Ovary (tissue), 7 donors: ENCODE measurements at regions not wholly inside any gene's neighbourhood (a gene's known extent, or its start where the extent isn't known, plus 50 kb on each side); places are given as distances from the start of the nearest gene placed in this dataset.

Experiments
- DNase-seq, 5 donors: peaks; one replicate each; pipeline ENCODE4 v3.0.0-alpha.2; 2019 to 2020
- H3K27ac ChIP-seq, 2 donors: fragments of 200-600 bp; one replicate each; pipeline versions ENCODE4 v1.5.1 to v1.8.0; 2019 to 2022
- H3K27me3 ChIP-seq: fragments of 200-600 bp; one replicate; pipeline ENCODE4 v1.8.0; 2022
- H3K36me3 ChIP-seq: fragments of 200-600 bp; sonication (generic); one replicate; pipeline ENCODE4 v1.5.1; 2019
- H3K4me1 ChIP-seq: one replicate; pipeline ENCODE4 v1.8.1; 2013; ENCODE audit warnings: mild to moderate bottlenecking, moderate library complexity; ENCODE audit not compliant: insufficient read depth
- H3K4me3 ChIP-seq: fragments of 200-600 bp; sonication (generic); one replicate; pipeline ENCODE4 v1.5.1; 2017
- H3K9me3 ChIP-seq, 2 donors: fragments of 200-600 bp in 1 of 2; sonication (generic) in 1 of 2; one replicate each; pipeline versions ENCODE4 v1.5.1 to v1.8.1; 2013 to 2019; ENCODE audit warnings: mild to moderate bottlenecking in 1 of 2, moderate library complexity in 1 of 2
- CTCF ChIP-seq, 3 donors: fragments of 450-650 bp in 2 of 3; fragments of 200-600 bp in 1 of 3; IDR thresholded peaks; one replicate each; pipeline versions ENCODE4 v1.5.1 to v1.8.0; 2016 to 2022; ENCODE audit warnings: antibody characterized with exemption in 3 of 3, mild to moderate bottlenecking in 1 of 3
- EP300 ChIP-seq: sonication (generic); formaldehyde crosslinking; IDR thresholded peaks from one replicate; pipeline ENCODE4 v1.6.1; 2017; ENCODE audit warnings: antibody characterized with exemption
- POLR2A ChIP-seq: fragments of 450-650 bp; IDR thresholded peaks from one replicate; pipeline ENCODE4 v1.6.1; 2017; ENCODE audit warnings: antibody characterized with exemption, mild to moderate bottlenecking, moderate library complexity
- WGBS, 3 donors: extraction: QIAGEN DNeasy Blood & Tissue Kit in 1 of 3; methylation state at CpG; one replicate each; pipeline versions ENCODE4 v1.1.5 to v1.1.7; 2013 to 2017; 5-methylcytosine and 5-hydroxymethylcytosine counted together
- intact Hi-C, 4 donors: fragments of 100-400 bp; cut with DNase I; formaldehyde crosslinking; loops; one replicate each; pipeline versions ENCODE4 v1.11.0 to v1.15.1; 2022 to 2023
- donor health status: DM: no; HTN: no; CAD: no; lungs with moderate emphysema.
- donor health status: DM: no; HTN: no; CAD: no.
- donor health status: Bipolar disorder and iron deficiency.
- donor health status: DM: no; HTN: no; CAD: no.
- donor health status: DM: yes; HTN: yes; CAD: no.

- no peak for TF ChIP-seq CTCF (IDR thresholded peaks at IDR 0.05)
- no peak for TF ChIP-seq POLR2A
- TF ChIP-seq EP300 = no peak
- Histone ChIP-seq H3K4me1 (no peaks in the 10 kb centered on the region), H3K27me3 (no peaks in the 10 kb centered on the region), H3K4me3 (no peak overlapping the region), H3K36me3 (no peaks in the 10 kb centered on the region), H3K9me3 (no peaks in the 10 kb centered on the region), H3K27ac (peak overlapping the region in 1 of 2 donors; percentile 40)
- intact Hi-C loops = no loop called here
- DNase-seq = no peak
These were observed 262.9 kb downstream of the HNMT start for GRCh38 chr2:138227195-138227594.

- Histone ChIP-seq H3K4me3 (no peak overlapping the region), H3K9me3 (no peaks in the 10 kb centered on the region), H3K4me1 (no peaks in the 10 kb centered on the region), H3K36me3 (no peaks in the 10 kb centered on the region), H3K27me3 (no peaks in the 10 kb centered on the region), H3K27ac (peak overlapping the region in 1 of 2 donors; percentile 38)
- intact Hi-C loops = no loop called here
- TF ChIP-seq CTCF (IDR thresholded peaks at IDR 0.05) = no peak
- no peak for TF ChIP-seq EP300
- TF ChIP-seq POLR2A = no peak
- no peak for DNase-seq
- 91 to 98% (median 95%) methylated on average over 2 of the region's 2 CpGs for WGBS, 3 donors
These were observed 263.8 kb downstream of the HNMT start for GRCh38 chr2:138228101-138228500.

- intact Hi-C loops = no loop called here
- 83 to 95% (median 84%) methylated on average over 2 of the region's 2 CpGs for whole genome bisulfite sequencing, 3 donors
- no peaks in the 10 kb centered on the region for H3K9me3 ChIP-seq
- no peak for DNase-seq
- H3K27ac ChIP-seq = no peak overlapping the region
- no peak overlapping the region for H3K4me3 ChIP-seq
- no peak for TF ChIP-seq CTCF (IDR thresholded peaks at IDR 0.05)
- TF ChIP-seq POLR2A = no peak
- no peak for TF ChIP-seq EP300
- H3K4me1 ChIP-seq = peaks cover 4% of the 10 kb centered on the region
- no peaks in the 10 kb centered on the region for H3K27me3 ChIP-seq
- no peaks in the 10 kb centered on the region for H3K36me3 ChIP-seq
These were observed 267.3 kb upstream of the SPOPL start for GRCh38 chr2:138234265-138234664.

GRCh38 chr2:138235041-138235440, 266.5 kb upstream of the SPOPL start:
- TF ChIP-seq CTCF (IDR thresholded peaks at IDR 0.05) (no peak), EP300 (no peak), POLR2A (no peak)
- H3K27me3 ChIP-seq = no peaks in the 10 kb centered on the region
- H3K27ac ChIP-seq = no peak overlapping the region
- no peaks in the 10 kb centered on the region for H3K9me3 ChIP-seq
- H3K4me3 ChIP-seq = no peak overlapping the region
- H3K36me3 ChIP-seq = no peaks in the 10 kb centered on the region
- no peak for DNase-seq
- H3K4me1 ChIP-seq = peaks cover 4% of the 10 kb centered on the region
- intact Hi-C loops = no loop called here
- 92 to 98% (median 95%) methylated on average over 2 of the region's 2 CpGs for WGBS, 3 donors

GRCh38 chr2:138236142-138236541, 265.4 kb upstream of the SPOPL start:
- intact Hi-C loops = no loop called here
- Histone ChIP-seq H3K27me3 (no peaks in the 10 kb centered on the region), H3K4me3 (no peak overlapping the region), H3K27ac (no peak overlapping the region), H3K4me1 (peaks cover 6% of the 10 kb centered on the region), H3K36me3 (no peaks in the 10 kb centered on the region), H3K9me3 (no peaks in the 10 kb centered on the region)
- WGBS, 3 donors = 95 to 96% (median 95%) methylated on average over 6 of the region's 6 CpGs
- DNase-seq = no peak
- TF ChIP-seq POLR2A (no peak), CTCF (IDR thresholded peaks at IDR 0.05) (no peak), EP300 (no peak)
